ENCODE measurements at regions not wholly inside any gene's neighbourhood (a gene's known extent, or its start where the extent isn't known, plus 50 kb on each side); places are given as distances from the start of the nearest gene placed in this dataset.

DNA sequence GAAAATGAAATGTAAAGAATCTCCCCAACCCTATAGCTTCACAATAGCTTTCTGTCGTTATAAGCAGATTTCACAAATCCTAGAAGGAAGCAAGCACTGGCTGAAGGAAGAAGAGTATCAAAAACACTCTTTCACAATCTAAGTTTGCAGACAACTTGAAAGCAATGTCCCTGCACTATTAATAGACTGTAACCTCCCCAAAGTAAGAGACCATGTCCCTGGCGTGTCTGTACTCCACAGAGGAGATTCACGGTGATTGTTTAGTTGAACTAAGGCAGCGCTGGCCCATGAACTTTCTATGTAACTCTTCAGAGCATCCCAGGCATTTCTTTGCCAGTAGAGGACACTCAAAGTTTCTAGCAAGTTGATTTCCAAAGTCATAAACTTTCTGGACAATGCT is 128.0 kb upstream of the HNRNPA3 start:
- TF ChIP-seq, protein P1, sequence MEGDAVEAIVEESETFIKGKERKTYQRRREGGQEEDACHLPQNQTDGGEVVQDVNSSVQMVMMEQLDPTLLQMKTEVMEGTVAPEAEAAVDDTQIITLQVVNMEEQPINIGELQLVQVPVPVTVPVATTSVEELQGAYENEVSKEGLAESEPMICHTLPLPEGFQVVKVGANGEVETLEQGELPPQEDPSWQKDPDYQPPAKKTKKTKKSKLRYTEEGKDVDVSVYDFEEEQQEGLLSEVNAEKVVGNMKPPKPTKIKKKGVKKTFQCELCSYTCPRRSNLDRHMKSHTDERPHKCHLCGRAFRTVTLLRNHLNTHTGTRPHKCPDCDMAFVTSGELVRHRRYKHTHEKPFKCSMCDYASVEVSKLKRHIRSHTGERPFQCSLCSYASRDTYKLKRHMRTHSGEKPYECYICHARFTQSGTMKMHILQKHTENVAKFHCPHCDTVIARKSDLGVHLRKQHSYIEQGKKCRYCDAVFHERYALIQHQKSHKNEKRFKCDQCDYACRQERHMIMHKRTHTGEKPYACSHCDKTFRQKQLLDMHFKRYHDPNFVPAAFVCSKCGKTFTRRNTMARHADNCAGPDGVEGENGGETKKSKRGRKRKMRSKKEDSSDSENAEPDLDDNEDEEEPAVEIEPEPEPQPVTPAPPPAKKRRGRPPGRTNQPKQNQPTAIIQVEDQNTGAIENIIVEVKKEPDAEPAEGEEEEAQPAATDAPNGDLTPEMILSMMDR (IDR thresholded peaks at IDR 0.05) = no peak
- TF ChIP-seq POLR2A (IDR thresholded peaks at IDR 0.05) = no peak

All from Peyer's patch (tissue), 4 donors.